Progenitor cell of endocrine pancreas (in vitro differentiated cells): ENCODE measurements at regions not wholly inside any gene's neighbourhood (a gene's known extent, or its start where the extent isn't known, plus 50 kb on each side); places are given as distances from the start of the nearest gene placed in this dataset.
"Not testable (repeated sequence)": the region's sequence is repeated elsewhere in the genome, so short reads cannot be mapped to it uniquely, and the experiment has no call there.

Experiments used
- DNase-seq: peaks from one replicate; pipeline ENCODE4 v3.0.0; 2021; ENCODE audit warnings: low spot score; ENCODE audit not compliant: unreplicated experiment
- H3K27ac Mint-ChIP-seq: 2 replicates; pipeline ENCODE4 v1.8.0; 2021; ENCODE audit warnings: mild to moderate bottlenecking, moderate library complexity, mixed read lengths
- H3K27me3 Mint-ChIP-seq: 2 replicates; pipeline ENCODE4 v1.8.0; 2021; ENCODE audit warnings: mixed read lengths
- H3K36me3 Mint-ChIP-seq: 2 replicates; pipeline ENCODE4 v1.8.0; 2022; ENCODE audit warnings: mixed read lengths; ENCODE audit not compliant: insufficient read depth
- H3K4me1 Mint-ChIP-seq: 2 replicates; pipeline ENCODE4 v1.8.0; 2021; ENCODE audit warnings: low read depth, mixed read lengths
- H3K4me3 Mint-ChIP-seq: 2 replicates; pipeline ENCODE4 v1.8.0; 2021; ENCODE audit warnings: low read depth, mild to moderate bottlenecking, moderate library complexity, mixed read lengths
- H3K9me3 Mint-ChIP-seq: 2 replicates; pipeline ENCODE4 v1.8.0; 2021; ENCODE audit warnings: low read depth, mixed read lengths
- TF ChIP-seq, protein P1 (sequence below): fragments of 200-600 bp; sonication (generic); IDR thresholded peaks from one replicate; pipeline ENCODE4 v1.5.0; 2021; ENCODE audit warnings: antibody characterized with exemption, mild to moderate bottlenecking; ENCODE audit not compliant: unreplicated experiment

DNA sequence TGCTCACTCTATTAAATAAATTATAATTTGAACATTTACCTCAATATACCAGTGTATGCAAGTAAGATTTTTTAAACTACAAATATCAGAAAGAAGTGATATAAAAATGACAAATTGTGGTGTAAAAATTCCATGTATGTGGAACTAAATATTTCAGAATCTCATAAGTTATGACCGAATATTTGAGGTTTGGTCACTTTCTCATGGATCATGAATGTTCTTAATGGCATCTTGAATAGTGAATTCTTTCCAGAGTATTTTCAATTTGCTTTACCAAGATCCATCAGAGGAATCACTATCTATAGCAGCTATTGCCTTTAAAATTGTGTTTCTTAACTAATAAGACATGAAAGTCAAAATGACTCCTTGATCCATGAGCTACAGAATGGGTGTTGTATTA is 950.6 kb downstream of the TBC1D32 start:
- no peaks in the 10 kb centered on the region for H3K9me3 Mint-ChIP-seq
- TF ChIP-seq, protein P1, sequence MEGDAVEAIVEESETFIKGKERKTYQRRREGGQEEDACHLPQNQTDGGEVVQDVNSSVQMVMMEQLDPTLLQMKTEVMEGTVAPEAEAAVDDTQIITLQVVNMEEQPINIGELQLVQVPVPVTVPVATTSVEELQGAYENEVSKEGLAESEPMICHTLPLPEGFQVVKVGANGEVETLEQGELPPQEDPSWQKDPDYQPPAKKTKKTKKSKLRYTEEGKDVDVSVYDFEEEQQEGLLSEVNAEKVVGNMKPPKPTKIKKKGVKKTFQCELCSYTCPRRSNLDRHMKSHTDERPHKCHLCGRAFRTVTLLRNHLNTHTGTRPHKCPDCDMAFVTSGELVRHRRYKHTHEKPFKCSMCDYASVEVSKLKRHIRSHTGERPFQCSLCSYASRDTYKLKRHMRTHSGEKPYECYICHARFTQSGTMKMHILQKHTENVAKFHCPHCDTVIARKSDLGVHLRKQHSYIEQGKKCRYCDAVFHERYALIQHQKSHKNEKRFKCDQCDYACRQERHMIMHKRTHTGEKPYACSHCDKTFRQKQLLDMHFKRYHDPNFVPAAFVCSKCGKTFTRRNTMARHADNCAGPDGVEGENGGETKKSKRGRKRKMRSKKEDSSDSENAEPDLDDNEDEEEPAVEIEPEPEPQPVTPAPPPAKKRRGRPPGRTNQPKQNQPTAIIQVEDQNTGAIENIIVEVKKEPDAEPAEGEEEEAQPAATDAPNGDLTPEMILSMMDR: no peak
- no peaks in the 10 kb centered on the region for H3K4me1 Mint-ChIP-seq
- H3K27me3 Mint-ChIP-seq: no peaks in the 10 kb centered on the region
- no peak overlapping the region for H3K4me3 Mint-ChIP-seq
- H3K36me3 Mint-ChIP-seq: no peaks in the 10 kb centered on the region
- DNase-seq: no peak
- H3K27ac Mint-ChIP-seq: no peak overlapping the region

DNA sequence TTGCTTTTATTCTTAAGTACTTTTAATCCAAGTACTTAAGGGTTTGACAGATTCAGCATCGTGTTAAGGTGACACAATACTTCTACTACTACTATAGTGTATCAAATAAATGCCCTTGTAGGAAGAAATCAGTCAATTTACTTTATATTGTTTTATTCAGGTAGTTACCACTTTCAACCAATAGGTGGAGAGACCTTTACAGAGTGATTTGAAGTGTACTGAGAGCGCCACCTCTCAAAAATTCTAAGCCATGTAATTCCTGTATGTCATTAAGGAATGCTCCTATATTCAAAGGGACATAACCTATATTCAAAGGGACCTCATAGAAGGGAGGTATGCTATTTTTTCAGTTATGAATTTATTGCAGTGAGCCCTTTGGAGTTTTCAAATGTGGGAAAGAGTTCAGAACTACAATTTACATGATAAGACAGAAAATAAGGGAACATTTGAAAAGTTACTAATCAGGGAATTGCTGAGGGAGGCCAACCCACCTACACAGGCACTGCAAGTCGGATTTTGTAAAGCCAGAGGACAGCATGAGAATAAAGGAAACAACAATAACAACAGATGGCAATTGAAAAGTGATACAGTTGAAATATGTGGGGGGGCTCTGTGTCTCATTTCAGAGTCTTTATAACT is 955.6 kb downstream of the TBC1D32 start:
- H3K27ac Mint-ChIP-seq: no peak overlapping the region
- no peaks in the 10 kb centered on the region for H3K4me1 Mint-ChIP-seq
- H3K27me3 Mint-ChIP-seq: no peaks in the 10 kb centered on the region
- no peaks in the 10 kb centered on the region for H3K36me3 Mint-ChIP-seq
- no peaks in the 10 kb centered on the region for H3K9me3 Mint-ChIP-seq
- TF ChIP-seq, protein P1: peak; percentile 69
- H3K4me3 Mint-ChIP-seq: no peak overlapping the region
- no peak for DNase-seq

DNA sequence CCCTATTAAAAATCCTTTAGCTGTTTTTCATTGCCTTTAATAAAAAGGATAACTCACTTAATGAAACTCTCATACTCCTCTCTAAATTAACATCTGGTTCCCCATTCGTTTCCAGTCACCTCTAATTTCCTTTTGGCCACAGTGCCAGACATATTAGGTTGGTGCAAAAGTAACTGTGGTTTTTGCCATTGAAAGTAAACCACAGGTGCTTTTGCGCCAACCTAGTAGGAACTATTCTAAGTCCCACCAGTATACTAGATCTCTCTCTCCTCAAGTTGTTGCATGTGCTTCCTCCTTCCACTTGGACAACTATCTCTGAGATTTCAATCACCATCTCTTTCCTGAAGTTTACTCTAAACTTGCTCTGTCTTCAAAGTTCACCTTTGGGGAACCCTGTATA is 961.1 kb downstream of the TBC1D32 start:
- TF ChIP-seq, protein P1: no peak
- H3K4me1 Mint-ChIP-seq: no peaks in the 10 kb centered on the region
- H3K27me3 Mint-ChIP-seq: no peaks in the 10 kb centered on the region
- no peaks in the 10 kb centered on the region for H3K9me3 Mint-ChIP-seq
- no peaks in the 10 kb centered on the region for H3K36me3 Mint-ChIP-seq
- no peak overlapping the region for H3K4me3 Mint-ChIP-seq
- H3K27ac Mint-ChIP-seq: no peak overlapping the region
- DNase-seq: no peak

DNA sequence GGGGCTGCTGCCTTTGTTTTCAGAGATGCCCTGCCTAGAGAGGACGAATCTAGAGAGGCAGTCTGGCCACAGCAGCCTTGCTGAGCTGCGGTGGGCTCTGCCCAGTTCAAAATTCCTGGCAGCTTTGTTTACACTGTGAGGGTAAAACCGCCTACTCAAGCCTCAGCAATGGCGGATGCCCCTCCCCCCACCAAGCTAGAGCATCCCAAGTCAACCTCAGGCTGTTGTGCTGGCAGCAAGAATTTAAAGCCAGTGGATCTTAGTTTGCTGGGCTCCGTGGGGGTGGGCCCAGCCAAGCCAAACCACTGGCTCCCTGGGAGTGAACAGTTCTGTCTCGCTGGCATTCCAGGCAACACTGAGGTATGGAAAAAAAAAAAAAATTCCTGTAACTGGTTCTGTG is 970.9 kb downstream of the TBC1D32 start:
- H3K4me1 Mint-ChIP-seq: no peaks in the 10 kb centered on the region
- no peak for DNase-seq
- H3K27ac Mint-ChIP-seq: no peak overlapping the region
- peaks cover 1% of the 10 kb centered on the region for H3K36me3 Mint-ChIP-seq
- H3K9me3 Mint-ChIP-seq: peaks cover 11% of the 10 kb centered on the region
- H3K27me3 Mint-ChIP-seq: no peaks in the 10 kb centered on the region
- H3K4me3 Mint-ChIP-seq: no peak overlapping the region
- TF ChIP-seq, protein P1: no peak

DNA sequence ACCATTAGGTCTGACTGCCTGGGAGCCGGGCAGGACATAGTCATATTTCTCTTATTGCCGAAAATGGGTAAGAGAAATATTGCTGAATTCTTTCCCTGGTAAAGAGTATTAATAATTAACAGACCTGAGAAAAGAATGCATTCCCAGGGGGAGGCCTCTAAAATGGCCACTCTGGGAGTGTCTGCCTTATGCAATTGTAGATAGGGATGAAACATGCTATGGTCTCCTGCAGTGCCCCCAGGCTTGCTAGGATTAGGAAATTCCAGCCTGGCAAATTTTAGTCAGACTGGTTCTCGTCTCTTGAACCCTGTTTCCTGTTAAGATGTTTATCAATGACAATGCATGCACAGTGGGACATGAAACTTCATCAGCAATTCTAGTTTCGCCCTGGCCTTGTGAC is 975.7 kb downstream of the TBC1D32 start:
- not testable (repeated sequence) for H3K27ac Mint-ChIP-seq, H3K4me3 Mint-ChIP-seq, H3K27me3 Mint-ChIP-seq, H3K36me3 Mint-ChIP-seq, H3K4me1 Mint-ChIP-seq, DNase-seq
- H3K9me3 Mint-ChIP-seq: peaks cover 17% of the 10 kb centered on the region

DNA sequence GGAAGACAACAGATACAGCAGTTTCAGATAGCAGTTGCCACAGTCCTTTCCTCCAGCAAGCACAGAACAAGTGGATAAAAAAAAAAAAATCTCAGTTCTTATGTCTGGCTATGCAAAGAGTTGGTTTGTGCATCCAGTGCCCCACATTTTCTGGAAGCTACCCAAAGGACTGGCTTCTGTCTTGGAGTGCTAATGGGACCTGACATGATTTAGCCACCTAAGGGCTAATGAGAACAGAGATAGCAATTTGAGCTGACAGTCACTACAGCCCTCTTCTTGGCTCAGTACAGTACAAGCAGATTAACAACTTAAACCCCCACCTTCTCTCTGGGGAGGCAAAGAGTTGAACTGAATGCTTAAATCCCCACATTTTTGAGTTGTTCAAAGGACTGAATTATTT is 976.8 kb downstream of the TBC1D32 start:
- Mint-ChIP-seq H3K27ac (no peak overlapping the region), H3K4me1 (no peaks in the 10 kb centered on the region), H3K27me3 (no peaks in the 10 kb centered on the region), H3K9me3 (peaks cover 17% of the 10 kb centered on the region), H3K4me3 (no peak overlapping the region), H3K36me3 (peaks cover 1% of the 10 kb centered on the region)
- TF ChIP-seq, protein P1: no peak
- DNase-seq: no peak
